ENCODE measurements at regions not wholly inside any gene's neighbourhood (a gene's known extent, or its start where the extent isn't known, plus 50 kb on each side); places are given as distances from the start of the nearest gene placed in this dataset.

DNA sequence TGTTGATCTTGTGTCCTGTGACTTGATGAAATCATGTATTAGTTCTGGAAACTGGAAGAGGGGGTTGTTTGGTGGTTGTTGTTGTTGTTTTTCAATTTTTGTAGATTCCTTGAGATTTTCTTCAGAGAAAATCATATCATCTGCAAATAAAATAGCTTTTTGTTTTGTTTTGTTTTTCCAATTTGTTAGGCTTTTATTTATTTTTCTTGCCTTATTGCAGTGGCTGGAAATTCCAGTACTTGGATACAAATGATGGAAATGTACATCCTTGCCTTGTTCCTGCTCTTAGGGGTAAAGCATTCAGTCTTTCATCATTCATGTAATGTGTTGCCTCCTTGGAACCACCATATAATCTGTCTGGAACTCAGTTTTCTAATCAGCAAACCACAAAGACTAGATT is 50.3 kb upstream of the TRIB2 start:
- TF ChIP-seq, protein P1, sequence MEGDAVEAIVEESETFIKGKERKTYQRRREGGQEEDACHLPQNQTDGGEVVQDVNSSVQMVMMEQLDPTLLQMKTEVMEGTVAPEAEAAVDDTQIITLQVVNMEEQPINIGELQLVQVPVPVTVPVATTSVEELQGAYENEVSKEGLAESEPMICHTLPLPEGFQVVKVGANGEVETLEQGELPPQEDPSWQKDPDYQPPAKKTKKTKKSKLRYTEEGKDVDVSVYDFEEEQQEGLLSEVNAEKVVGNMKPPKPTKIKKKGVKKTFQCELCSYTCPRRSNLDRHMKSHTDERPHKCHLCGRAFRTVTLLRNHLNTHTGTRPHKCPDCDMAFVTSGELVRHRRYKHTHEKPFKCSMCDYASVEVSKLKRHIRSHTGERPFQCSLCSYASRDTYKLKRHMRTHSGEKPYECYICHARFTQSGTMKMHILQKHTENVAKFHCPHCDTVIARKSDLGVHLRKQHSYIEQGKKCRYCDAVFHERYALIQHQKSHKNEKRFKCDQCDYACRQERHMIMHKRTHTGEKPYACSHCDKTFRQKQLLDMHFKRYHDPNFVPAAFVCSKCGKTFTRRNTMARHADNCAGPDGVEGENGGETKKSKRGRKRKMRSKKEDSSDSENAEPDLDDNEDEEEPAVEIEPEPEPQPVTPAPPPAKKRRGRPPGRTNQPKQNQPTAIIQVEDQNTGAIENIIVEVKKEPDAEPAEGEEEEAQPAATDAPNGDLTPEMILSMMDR (conservative IDR thresholded peaks at IDR 0.05; ENCODE audit: low read length): no peak
- DNase-seq (ENCODE audit: low read depth): no peak

More for the DNA sequence above, 50.3 kb upstream of the TRIB2 start:
- H3K4me3 ChIP-seq (ENCODE audit: low read length): no peak overlapping the region

All from AG10803 (cell line).